ENCODE measurements at regions not wholly inside any gene's neighbourhood (a gene's known extent, or its start where the extent isn't known, plus 50 kb on each side); places are given as distances from the start of the nearest gene placed in this dataset.

- no peak for DNase-seq (ENCODE audit: low read depth)
Observed at GRCh38 chr5:74226716-74227485, 413.6 kb downstream of the ENC1 start.

GRCh38 chr5:74225587-74225986 lies 414.9 kb downstream of the ENC1 start:
- no peak for DNase-seq (ENCODE audit: low read depth)

GRCh38 chr5:74224331-74224730 lies 416.2 kb downstream of the ENC1 start:
- no peak for DNase-seq (ENCODE audit: low read depth)

- no peak for DNase-seq (ENCODE audit: low read depth)
Observed at GRCh38 chr5:74222806-74223205, 417.7 kb downstream of the ENC1 start.

GRCh38 chr5:74221413-74221812 lies 419.1 kb downstream of the ENC1 start:
- no peak for DNase-seq (ENCODE audit: low read depth)

GRCh38 chr5:74216012-74216411 lies 424.5 kb downstream of the ENC1 start:
- DNase-seq (ENCODE audit: low read depth), result no peak

GRCh38 chr5:74212336-74212735 lies 428.2 kb downstream of the ENC1 start:
- DNase-seq (ENCODE audit: low read depth), result no peak

- DNase-seq (ENCODE audit: low read depth), result no peak
Observed at GRCh38 chr5:74209571-74209970, 431.0 kb downstream of the ENC1 start.

GRCh38 chr5:74206579-74207550 lies 433.7 kb downstream of the ENC1 start:
- DNase-seq (ENCODE audit: low read depth), result peak; percentile 49

- no peak for DNase-seq (ENCODE audit: low read depth)
Observed at GRCh38 chr5:74205767-74206578, 434.6 kb downstream of the ENC1 start.

- DNase-seq (ENCODE audit: low read depth), result no peak
Observed at GRCh38 chr5:74201334-74202081, 439.0 kb downstream of the ENC1 start.

GRCh38 chr5:74200560-74200959 lies 440.0 kb downstream of the ENC1 start:
- no peak for DNase-seq (ENCODE audit: low read depth)

- no peak for DNase-seq (ENCODE audit: low read depth)
Observed at GRCh38 chr5:74199436-74200210, 440.9 kb downstream of the ENC1 start.

- no peak for DNase-seq (ENCODE audit: low read depth)
Observed at GRCh38 chr5:74199005-74199404, 441.5 kb downstream of the ENC1 start.

- no peak for DNase-seq (ENCODE audit: low read depth)
Observed at GRCh38 chr5:74198156-74198555, 442.4 kb downstream of the ENC1 start.

GRCh38 chr5:74196233-74196632 lies 444.3 kb downstream of the ENC1 start:
- DNase-seq (ENCODE audit: low read depth), result no peak

- no peak for DNase-seq (ENCODE audit: low read depth)
Observed at GRCh38 chr5:74194196-74194595, 446.3 kb downstream of the ENC1 start.

- no peak for DNase-seq (ENCODE audit: low read depth)
Observed at GRCh38 chr5:74192606-74193299, 447.8 kb downstream of the ENC1 start.

GRCh38 chr5:74188351-74189105 lies 452.0 kb downstream of the ENC1 start:
- no peak for DNase-seq (ENCODE audit: low read depth)
